HG03103 (cell line): ENCODE measurements at regions not wholly inside any gene's neighbourhood (a gene's known extent, or its start where the extent isn't known, plus 50 kb on each side); places are given as distances from the start of the nearest gene placed in this dataset.

ENCODE experiments used
- ATAC-seq: cut with Tn5 transposase; IDR thresholded peaks from one replicate; pipeline ENCODE4 v1.9.1; 2021; ENCODE audit warnings: low read depth; ENCODE audit not compliant: unreplicated experiment

GRCh38 chr22:49643998-49644397 is 183.7 kb downstream of the BRD1 start:
- no peak for ATAC-seq

DNA sequence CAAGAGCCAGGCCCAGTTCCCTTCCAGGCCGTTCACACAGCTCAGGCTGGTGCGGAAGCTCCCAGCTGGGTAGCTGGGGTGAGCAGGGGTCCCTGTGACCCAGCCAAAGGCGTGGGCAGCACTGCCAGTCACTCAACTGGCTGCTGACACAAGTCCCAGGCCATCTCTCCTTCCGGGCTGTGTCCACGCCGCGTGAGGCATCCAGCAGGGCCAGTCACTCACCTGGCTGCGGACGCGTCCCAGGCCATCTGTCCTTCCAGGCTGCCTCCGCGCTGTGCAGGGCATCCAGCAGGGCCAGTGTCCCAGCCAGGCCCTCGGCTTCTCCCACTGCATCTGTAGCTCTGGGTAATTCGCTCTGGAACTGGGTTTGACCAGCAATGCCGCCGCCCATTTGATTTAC is 184.2 kb downstream of the BRD1 start:
- no peak for ATAC-seq

DNA sequence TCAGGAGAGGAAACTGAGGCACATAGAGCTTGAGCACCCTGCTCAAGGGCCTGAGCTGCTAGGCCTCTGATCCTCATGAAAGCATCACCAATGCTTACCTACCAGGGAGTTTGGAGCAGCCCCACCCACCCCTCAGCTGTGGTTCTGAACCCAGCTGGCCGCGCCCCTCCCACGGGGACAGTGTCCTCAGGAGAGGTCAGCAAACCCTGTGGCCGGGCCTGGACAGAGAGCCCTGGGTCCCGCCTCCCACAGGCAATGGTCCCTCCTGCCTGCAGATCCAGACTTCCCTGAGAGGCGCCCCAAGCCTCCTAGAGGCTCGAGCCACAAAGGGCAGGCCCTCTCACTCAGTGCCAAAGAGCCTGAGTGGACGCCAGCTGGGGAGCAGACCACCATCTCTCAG is 184.9 kb downstream of the BRD1 start:
- no peak for ATAC-seq

DNA sequence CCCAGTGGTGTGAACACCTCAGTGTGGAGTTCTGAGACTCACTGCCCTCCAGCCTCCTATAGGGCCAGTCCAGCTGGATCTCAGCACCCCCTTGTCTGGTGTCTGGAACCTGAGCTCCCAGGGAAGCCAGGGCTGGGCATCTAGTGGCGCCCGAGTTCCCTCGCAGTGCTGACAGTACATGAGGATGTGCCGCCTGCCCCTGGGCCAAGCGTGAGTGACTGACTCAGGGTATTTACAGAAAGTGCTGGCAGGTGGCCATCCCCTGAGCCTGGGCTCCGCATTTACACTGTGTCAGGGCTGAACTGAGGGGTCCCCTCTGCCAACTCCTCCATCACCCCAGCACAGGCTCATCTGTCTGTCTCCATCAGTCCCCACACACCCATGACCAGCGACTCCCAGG is 185.3 kb downstream of the BRD1 start:
- ATAC-seq, result no peak

- no peak for ATAC-seq
These were observed 185.8 kb downstream of the BRD1 start for GRCh38 chr22:49641770-49642313.

DNA sequence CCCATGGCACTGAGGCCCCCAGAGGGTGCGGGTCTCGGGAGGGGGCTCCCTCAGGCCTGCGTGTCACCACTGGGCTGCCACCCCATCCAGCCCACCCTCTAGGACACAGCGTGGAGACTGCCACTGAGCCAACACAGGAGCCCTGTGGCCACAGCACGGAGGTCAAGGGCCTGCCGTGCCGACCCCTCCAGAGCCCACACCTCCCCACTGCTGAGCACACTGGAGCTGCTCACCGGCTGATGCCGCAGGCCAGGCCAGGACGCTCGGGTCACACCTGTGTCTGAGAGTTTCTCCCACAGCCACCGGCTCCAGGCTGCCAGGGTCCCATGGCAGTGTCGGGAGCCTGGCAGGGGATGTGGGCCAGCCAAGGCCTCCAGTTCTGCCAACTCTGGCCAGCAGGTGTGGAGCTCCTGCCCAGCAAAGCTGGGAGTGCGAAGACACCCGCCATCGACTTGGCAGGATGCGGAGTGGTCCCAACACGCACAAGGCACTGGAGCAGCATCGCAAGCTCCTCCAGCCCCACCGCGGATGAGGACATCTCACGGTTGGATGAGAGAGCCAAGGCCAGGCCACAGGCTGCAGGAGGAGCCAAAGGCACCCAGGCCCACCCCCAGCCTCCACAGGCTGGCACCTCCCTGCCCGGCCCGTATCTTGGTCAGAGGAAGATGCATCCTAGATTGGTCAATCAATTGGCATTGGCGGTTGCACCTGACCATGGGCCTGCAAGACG is 187.1 kb downstream of the BRD1 start:
- ATAC-seq, result no peak

- ATAC-seq, result no peak
These were observed 187.7 kb downstream of the BRD1 start for GRCh38 chr22:49639956-49640355.

DNA sequence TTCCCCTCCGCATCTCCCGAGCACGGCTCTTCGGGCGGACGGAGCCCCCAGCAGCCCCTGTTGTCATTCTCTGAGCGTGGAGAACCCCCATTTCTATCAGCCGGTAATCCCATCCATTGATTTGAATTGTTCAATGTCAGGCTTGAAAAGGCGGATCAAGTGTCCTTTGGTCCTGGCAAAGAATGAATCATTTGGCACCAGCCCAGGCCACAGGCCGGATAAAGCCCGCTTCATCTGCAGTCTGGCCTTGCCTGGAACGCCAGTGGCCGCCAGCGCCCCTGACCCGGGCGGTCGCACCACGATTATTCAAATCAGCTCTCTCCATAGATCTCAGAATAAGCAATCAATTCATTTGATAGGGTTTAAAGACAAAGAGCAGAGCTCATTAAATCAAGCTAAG is 188.9 kb downstream of the BRD1 start:
- no peak for ATAC-seq

GRCh38 chr22:49638001-49638400 is 189.7 kb downstream of the BRD1 start:
- no peak for ATAC-seq

- no peak for ATAC-seq
These were observed 190.4 kb downstream of the BRD1 start for GRCh38 chr22:49637255-49637760.

GRCh38 chr22:49636649-49637048 is 191.0 kb downstream of the BRD1 start:
- ATAC-seq, result no peak

DNA sequence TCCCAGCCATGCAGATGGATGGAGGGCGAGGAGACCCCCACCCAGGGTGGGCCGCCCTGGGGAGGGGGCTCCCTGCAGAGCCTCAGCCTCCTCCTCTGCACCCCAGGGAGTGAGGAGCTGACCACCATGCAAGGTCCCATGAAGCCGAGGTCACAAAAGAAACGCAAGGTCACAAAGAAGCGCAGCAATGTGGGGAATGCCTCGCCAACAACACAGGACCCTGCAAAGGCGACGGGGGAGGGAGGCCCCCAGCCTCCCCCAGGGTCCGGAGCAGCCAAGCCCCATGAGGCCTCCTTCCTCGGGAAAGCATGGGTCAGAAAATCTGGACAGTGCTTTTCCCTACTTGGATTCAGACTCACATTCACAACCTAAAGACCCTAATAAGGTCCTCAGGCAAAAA is 191.5 kb downstream of the BRD1 start:
- ATAC-seq, result no peak

- ATAC-seq, result no peak
These were observed 193.5 kb downstream of the BRD1 start for GRCh38 chr22:49634006-49634772.

GRCh38 chr22:49633010-49633324 is 194.7 kb downstream of the BRD1 start:
- ATAC-seq, result no peak

DNA sequence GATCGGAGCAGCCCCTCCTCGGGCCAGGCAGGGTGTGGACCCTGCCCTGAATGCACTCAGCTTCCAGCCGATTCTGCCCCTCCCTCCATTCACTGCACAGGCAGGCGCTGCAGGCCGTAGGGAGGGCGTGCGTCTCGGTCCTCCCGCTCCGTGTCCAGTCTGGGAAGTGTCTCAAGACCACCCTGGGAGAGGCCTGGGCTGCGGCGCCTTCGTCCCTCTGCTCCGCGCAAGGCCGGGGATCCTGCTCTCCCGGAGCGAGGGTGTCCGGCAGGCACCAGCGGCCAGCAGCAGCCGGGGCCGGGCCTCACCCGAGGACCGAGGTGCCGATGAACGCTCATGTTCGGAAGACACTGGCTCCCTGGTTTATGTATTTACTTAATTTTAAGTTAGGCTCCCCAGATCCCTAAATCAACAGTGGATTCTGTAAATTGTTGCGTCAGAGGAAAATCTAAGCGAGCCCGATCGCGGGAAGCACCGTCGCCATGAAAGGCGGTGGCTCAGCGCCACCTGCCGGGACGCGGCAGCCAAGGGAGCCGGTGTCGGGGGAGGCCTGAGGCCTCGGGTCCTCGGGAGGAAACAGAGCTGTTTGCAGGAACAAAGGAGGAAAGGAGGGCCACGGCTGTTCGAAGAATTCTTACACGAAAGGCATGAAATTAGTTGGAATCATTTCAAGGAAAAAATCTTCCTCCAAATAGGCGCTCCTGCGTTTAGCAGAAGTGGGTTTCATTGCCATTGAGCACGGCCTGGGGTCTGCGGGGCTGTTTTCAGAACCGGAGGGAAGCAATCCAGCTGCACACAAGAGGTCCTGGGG is 195.3 kb downstream of the BRD1 start:
- ATAC-seq, result no peak

GRCh38 chr22:49630448-49630946 is 197.2 kb downstream of the BRD1 start:
- no peak for ATAC-seq

- no peak for ATAC-seq
These were observed 197.9 kb downstream of the BRD1 start for GRCh38 chr22:49629586-49630447.

DNA sequence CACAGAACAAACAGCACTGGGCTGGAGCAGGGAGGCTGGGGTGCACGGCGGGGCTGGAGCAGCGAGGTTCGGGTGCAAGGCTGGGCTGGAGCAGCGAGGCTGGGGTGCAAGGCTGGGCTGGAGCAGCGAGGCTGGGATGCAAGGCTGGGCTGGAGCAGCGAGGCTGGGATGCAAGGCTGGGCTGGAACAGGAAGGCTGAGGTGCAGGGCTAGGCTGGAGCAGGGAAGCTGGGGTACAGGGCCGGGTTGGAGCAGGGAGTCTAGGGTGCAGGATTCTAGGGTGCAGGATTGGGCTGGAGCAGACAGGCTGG is 198.5 kb downstream of the BRD1 start:
- ATAC-seq, result no peak

DNA sequence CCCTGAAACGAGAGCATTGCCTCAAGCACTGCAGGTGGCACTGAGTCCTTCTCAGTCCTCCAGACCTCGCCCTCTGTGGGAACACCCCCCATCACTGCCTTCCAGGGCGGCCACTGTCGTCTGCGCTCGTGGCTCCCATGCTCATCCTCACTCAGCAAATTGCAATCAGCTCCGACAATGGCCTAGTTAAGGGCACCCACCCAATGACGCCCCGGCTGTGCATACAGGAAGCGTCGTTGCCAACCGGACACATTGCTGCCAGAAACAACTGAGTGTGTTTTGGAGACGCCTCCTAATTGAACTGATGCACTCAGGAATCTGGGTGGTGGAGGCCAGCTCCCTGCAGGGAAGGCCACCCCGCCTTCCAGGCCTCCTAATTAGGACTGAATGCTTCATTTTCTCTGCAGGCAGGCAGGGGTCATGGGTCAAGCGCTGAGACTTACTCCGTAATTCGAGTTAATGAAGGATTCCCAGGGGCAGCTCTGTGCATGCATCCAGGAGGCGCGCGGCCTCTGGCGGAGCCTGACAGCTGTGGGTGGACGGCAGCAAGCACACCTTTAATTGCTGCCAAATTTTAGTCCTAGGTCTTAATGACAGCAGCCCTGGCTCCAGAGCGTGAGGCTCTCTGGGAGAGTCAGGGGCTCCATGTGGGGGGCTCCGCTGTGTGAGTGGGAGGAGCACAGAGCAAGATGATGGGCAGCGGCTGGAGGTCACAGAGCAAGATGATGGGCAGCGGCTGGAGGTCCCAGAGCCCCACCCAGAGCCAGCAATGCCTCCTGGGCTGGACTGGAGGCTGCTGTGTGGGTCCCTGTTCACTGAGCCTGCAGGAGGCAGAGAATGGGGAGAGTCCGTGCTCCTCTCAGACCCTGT is 199.0 kb downstream of the BRD1 start:
- ATAC-seq, result no peak
